Stimulated activated CD4-positive, alpha-beta T cell treated with anti-CD3 and anti-CD28 coated beads, Interleukin-15, amount 100 ng/mL, for 24 hours (primary cell): ENCODE measurements at regions not wholly inside any gene's neighbourhood (a gene's known extent, or its start where the extent isn't known, plus 50 kb on each side); places are given as distances from the start of the nearest gene placed in this dataset.
"Not testable (repeated sequence)": the region's sequence is repeated elsewhere in the genome, so short reads cannot be mapped to it uniquely, and the experiment has no call there.

Experiments
- DNase-seq: peaks from one replicate; pipeline ENCODE4 v3.0.0-alpha.2; 2020

DNA sequence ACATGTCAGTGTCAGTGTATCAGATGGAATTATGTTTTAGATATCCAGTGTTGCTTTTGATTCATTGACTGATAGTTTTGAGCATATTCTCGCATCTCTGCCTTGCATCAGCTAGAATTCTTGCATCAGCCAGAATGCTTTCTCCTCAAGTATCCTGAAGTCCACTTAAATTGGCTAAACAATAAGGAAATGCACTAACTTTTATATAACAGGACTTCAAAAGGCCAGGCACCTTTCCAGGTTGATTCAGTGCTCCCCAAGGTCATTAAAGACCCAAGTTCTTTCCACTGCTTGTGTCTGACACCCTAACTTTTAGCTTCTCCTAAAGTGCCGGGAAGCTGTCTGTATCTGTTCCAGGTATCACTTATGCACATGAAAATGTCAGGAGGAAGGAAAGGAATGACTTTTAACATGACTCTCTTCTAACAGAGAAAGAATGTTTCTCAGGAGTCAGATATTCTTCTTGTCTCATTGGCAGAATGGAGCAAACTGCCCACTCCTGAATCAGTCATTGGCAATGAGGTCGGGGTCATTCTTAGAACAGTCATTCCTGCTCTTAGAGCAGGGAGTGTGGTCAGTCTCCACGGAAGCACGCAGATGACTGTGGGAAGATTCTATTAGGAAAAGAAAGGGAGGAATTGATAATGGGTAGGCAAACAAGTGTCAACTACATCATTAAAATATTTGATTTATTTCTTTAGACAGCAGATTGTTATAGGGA lies 92.9 kb upstream of the TLL1 start:
- no peak for DNase-seq

DNA sequence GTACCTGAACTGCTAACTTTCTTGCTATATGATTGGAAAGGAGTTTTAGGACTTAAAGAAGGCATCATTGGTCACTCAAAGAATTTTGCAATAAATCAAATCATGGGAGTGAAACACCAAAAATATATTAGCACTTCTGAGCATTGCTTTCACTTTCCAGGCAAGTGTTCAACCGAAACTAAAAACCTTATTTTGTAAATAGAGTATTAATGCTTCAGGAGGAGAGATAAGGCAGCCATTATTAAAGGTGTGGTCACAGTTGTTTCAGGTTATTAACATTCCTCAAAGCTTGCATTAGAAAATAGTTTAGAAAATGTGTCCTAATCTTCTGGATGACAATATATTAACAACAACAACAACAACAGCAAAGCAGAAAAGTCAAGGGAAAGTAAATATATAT lies 92.3 kb upstream of the TLL1 start:
- DNase-seq = no peak

- no peak for DNase-seq
Observed at GRCh38 chr4:165782623-165783022, 90.4 kb upstream of the TLL1 start.

DNA sequence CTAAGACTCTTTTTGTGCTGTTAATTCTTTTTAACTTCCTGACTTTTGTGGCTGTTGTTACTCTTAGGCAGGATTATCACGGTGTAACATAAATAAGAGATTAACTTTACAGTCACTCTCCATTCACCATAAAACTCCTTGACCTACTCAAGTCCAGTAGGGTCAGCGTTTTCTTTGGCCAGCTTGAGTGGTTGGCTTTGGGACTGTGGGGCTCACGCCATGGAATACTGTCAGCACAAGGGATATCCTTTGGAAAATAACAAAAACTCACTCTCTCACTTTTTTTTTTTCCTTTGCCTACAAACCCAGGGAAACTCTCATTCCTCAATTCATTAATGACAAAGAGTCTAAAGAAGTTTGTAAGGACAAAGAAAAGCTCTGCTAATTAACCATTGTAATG lies 89.4 kb upstream of the TLL1 start:
- no peak for DNase-seq

GRCh38 chr4:165784672-165785071 lies 88.4 kb upstream of the TLL1 start:
- no peak for DNase-seq

DNA sequence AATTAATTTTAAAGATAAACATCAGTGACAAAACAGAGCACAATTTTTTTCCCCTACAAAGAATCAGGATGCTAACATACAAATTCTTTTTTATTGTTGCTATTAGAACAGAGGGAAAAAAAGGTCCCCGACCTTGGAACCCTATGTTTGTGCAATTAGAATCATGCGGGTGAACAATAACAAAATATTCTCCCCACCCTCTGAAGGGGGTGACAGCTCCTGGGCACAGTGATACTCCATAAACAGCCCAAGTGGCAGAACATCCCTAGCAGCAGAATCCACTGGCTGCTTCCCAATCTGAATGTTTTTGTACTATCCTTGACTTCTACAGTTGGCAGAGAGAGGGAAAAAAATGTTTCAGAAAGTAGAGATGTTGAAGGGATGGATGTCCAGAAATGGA lies 87.7 kb upstream of the TLL1 start:
- DNase-seq = no peak

GRCh38 chr4:165787516-165788274 lies 85.3 kb upstream of the TLL1 start:
- no peak for DNase-seq

GRCh38 chr4:165788686-165789463 lies 84.2 kb upstream of the TLL1 start:
- DNase-seq = no peak

GRCh38 chr4:165793236-165793635 lies 79.8 kb upstream of the TLL1 start:
- DNase-seq = no peak

DNA sequence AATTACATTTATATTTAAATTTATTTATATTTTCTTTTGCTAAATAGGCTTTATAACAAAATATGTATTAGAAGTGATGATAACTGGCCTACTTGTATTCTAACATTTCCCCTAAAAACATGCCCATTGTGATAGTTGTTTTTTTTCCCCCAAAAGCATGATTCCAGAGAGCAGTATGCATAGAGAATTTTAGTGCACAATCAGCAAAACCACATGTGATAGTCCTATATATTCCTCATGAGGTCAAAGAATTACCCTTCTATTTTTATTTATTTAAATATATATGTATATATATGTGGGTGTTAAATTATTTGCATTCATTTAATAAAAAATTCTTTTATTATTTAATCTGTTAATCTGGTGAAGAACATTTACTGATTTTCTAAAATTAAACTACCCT lies 78.2 kb upstream of the TLL1 start:
- DNase-seq = no peak

- no peak for DNase-seq
Observed at GRCh38 chr4:165799384-165799815, 73.6 kb upstream of the TLL1 start.

GRCh38 chr4:165802452-165802851 lies 70.6 kb upstream of the TLL1 start:
- DNase-seq = no peak

GRCh38 chr4:165803005-165803404 lies 70.0 kb upstream of the TLL1 start:
- DNase-seq = no peak

DNA sequence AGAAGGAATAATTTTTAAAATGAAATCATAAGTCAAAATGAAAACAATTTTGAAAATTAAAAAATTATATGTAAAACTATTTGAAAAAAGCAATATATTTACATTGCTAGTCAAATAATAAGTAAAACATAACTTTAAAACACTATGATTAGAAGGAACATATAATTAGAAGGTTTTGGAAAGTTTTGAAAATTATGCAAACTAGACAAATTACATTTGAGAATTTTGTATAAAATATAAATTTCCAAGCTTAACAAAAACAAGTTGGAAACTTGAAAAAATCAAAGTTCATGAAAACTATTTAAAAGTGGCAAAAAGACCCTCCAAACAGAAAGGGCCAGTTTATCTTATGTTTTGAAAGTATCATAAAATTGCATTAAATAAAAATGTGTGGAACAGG lies 67.6 kb upstream of the TLL1 start:
- DNase-seq = no peak

GRCh38 chr4:165806613-165807012 lies 66.4 kb upstream of the TLL1 start:
- DNase-seq = no peak

DNA sequence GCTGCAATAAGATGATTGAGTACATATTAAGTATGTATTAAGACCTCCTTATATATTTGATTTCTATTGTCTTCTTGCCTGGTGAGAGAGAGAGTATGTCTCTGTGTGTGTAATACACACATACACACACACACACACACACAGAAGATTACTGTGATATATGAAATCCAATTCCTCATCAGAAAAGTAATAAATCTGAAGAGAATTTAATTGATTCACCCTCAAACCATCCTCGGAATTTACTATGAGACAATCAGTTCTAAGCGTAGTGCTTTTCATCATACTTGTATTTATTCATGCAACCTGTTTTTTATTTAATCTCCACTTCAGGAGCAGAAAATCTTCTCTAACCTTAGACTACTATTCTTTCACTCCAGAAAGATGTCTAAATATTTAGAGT lies 62.3 kb upstream of the TLL1 start:
- DNase-seq = no peak

DNA sequence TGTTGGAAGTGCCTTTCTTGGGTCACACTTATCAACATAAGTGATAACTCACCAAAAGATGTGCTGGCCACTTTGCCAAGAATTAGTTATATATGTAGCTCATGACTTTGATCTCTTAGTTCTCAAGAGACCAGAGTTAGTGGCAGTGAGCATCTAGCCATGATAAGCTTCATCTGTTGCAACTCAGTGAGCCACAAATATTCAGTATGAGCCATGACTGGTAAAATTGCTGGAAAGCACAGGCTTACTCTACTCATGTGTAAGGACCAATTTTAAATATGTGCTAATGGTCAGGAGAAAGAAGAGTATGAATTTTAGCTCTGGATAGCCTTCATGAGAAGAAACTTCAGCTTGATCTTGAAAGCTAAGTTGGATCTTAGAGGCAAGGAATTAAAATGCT lies 59.4 kb upstream of the TLL1 start:
- DNase-seq = no peak

DNA sequence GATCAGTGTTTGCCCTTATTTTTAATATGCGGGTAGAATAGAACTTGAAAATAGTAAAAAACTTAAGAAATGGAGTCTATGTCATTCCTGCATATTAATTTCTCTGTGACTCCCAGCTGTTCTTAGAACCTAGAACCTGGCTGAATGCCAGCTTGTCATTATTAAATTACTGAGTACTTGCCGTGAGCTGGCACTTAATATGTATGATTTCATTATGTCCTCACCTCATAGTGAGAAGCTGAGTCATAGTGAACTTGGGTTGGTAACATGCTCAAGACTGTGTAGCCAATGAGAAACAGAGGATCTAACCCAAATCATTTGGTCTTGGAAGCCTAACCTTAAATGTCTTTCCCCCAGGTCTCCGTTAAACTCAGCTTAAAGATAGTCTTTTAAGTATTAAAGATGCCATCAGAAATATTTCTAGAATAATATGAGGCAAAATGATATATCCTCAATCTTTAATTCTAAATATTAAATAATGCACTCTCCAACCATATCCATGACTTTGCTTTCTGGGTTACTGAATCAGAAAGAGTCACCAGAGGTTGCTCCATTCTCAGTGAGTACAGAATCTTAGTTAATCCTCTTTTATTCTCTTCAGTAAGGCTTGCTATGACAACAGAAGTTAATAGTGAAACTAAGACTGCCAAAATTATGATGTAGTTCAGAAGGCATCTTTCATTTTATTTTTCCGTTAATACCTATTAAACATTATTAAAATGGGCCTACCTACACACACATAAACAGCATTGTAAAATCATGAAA lies 58.6 kb upstream of the TLL1 start:
- no peak for DNase-seq

GRCh38 chr4:165819126-165819525 lies 53.9 kb upstream of the TLL1 start:
- not testable (repeated sequence) for DNase-seq
